ENCODE measurements at regions not wholly inside any gene's neighbourhood (a gene's known extent, or its start where the extent isn't known, plus 50 kb on each side); places are given as distances from the start of the nearest gene placed in this dataset.

- H3K27me3 ChIP-seq (ENCODE audit: insufficient read depth, poor library complexity, severe bottlenecking), result no peaks in the 10 kb centered on the region
- TF ChIP-seq SPI1 (IDR thresholded peaks at IDR 0.05; ENCODE audit: borderline replicate concordance, low read depth), result no peak
- TF ChIP-seq GABPA (IDR thresholded peaks at IDR 0.05; ENCODE audit: low read depth), result no peak
- TF ChIP-seq REST (IDR thresholded peaks at IDR 0.05; ENCODE audit: insufficient replicate concordance, low read depth), result no peak
- TF ChIP-seq, protein P1, sequence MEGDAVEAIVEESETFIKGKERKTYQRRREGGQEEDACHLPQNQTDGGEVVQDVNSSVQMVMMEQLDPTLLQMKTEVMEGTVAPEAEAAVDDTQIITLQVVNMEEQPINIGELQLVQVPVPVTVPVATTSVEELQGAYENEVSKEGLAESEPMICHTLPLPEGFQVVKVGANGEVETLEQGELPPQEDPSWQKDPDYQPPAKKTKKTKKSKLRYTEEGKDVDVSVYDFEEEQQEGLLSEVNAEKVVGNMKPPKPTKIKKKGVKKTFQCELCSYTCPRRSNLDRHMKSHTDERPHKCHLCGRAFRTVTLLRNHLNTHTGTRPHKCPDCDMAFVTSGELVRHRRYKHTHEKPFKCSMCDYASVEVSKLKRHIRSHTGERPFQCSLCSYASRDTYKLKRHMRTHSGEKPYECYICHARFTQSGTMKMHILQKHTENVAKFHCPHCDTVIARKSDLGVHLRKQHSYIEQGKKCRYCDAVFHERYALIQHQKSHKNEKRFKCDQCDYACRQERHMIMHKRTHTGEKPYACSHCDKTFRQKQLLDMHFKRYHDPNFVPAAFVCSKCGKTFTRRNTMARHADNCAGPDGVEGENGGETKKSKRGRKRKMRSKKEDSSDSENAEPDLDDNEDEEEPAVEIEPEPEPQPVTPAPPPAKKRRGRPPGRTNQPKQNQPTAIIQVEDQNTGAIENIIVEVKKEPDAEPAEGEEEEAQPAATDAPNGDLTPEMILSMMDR (IDR thresholded peaks at IDR 0.05; ENCODE audit: insufficient read depth, low read length), result no peak
- no peak for TF ChIP-seq POLR2AphosphoS5 (IDR thresholded peaks at IDR 0.05; ENCODE audit: low read depth)
- no peak overlapping the region for H3K27ac ChIP-seq (replicated peaks)
- no peak overlapping the region for H3K4me3 ChIP-seq (replicated peaks; ENCODE audit: insufficient read depth, low read length)
- no peak for DNase-seq (ENCODE audit: low read depth in 1 of 2, low spot score in 1 of 2)
Observed at GRCh38 chr4:170716868-170717267, 627.1 kb upstream of the AADAT start.

DNA sequence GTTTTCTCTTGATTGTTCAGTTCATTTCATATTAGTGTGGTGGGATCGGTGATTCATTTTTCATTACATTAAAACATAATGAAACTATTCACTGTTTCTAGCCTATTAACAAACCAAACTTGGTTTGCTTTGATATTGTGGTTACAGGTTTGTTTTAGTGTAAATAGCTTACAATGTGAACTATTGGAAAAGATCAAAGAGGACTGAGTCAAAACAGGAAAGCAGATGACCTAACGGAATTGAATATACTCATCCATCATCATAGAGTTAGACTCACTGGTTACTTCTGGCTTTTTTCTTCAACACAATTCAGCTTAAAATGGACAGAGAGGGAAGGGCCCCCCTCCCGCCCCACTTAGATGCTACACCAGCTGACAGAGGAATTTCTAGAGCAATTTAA lies 616.2 kb upstream of the AADAT start:
- no peak overlapping the region for H3K27ac ChIP-seq (replicated peaks)
- no peaks in the 10 kb centered on the region for H3K27me3 ChIP-seq (ENCODE audit: insufficient read depth, poor library complexity, severe bottlenecking)
- no peak for DNase-seq (ENCODE audit: low read depth in 1 of 2, low spot score in 1 of 2)
- TF ChIP-seq POLR2AphosphoS5 (IDR thresholded peaks at IDR 0.05; ENCODE audit: low read depth) (no peak), GABPA (IDR thresholded peaks at IDR 0.05; ENCODE audit: low read depth) (no peak), REST (IDR thresholded peaks at IDR 0.05; ENCODE audit: insufficient replicate concordance, low read depth) (no peak), SPI1 (IDR thresholded peaks at IDR 0.05; ENCODE audit: borderline replicate concordance, low read depth) (no peak)
- TF ChIP-seq, protein P1 (IDR thresholded peaks at IDR 0.05; ENCODE audit: insufficient read depth, low read length), result no peak
- H3K4me3 ChIP-seq (replicated peaks; ENCODE audit: insufficient read depth, low read length), result no peak overlapping the region

DNA sequence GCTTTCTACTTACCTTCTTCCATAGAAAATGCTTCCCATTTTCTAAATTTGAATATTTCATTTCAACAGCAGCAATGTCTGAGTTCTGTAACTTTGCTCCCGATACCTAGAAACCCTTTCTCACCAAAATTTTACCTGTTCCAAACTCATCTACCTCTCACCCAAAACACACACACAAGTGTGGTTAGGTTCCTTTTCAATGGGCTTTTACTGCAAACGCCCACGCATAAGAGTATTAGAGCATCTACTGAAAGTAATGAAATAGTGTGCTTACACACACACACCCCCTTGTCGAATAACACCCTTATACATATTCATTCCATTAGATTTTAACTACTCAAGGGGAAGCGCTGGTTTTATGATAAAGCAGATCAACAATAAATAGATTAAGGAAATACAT lies 610.3 kb upstream of the AADAT start:
- H3K4me3 ChIP-seq (replicated peaks; ENCODE audit: insufficient read depth, low read length), result no peak overlapping the region
- no peaks in the 10 kb centered on the region for H3K27me3 ChIP-seq (ENCODE audit: insufficient read depth, poor library complexity, severe bottlenecking)
- no peak for DNase-seq (ENCODE audit: low read depth in 1 of 2, low spot score in 1 of 2)
- TF ChIP-seq REST (IDR thresholded peaks at IDR 0.05; ENCODE audit: insufficient replicate concordance, low read depth), result no peak
- TF ChIP-seq POLR2AphosphoS5 (IDR thresholded peaks at IDR 0.05; ENCODE audit: low read depth), result no peak
- TF ChIP-seq GABPA (IDR thresholded peaks at IDR 0.05; ENCODE audit: low read depth), result no peak
- no peak for TF ChIP-seq SPI1 (IDR thresholded peaks at IDR 0.05; ENCODE audit: borderline replicate concordance, low read depth)
- TF ChIP-seq, protein P1 (IDR thresholded peaks at IDR 0.05; ENCODE audit: insufficient read depth, low read length), result no peak
- no peak overlapping the region for H3K27ac ChIP-seq (replicated peaks)

Measured in HL-60 (cell line).